Astrocyte of the spinal cord (primary cell): ENCODE measurements at regions not wholly inside any gene's neighbourhood (a gene's known extent, or its start where the extent isn't known, plus 50 kb on each side); places are given as distances from the start of the nearest gene placed in this dataset.

ENCODE experiments used
- DNase-seq: peaks from one replicate; pipeline ENCODE4 v3.0.0; 2011; ENCODE audit warnings: low read depth, low spot score
- H3K4me3 ChIP-seq: 2 replicates; pipeline ENCODE4 v1.5.1; 2011; ENCODE audit warnings: low read depth, mild to moderate bottlenecking, low read length, moderate library complexity
- in situ Hi-C: cut with HindIII; loops from 2 replicates; pipeline ENCODE4 v1.10.0; 2017; ENCODE audit warnings: low sequenced_read_pairs
- TF ChIP-seq, protein P1 (sequence below): IDR thresholded peaks from 2 replicates; pipeline ENCODE4 v1.5.1; 2012; ENCODE audit warnings: low read depth, mild to moderate bottlenecking, low read length, inconsistent platforms

DNA sequence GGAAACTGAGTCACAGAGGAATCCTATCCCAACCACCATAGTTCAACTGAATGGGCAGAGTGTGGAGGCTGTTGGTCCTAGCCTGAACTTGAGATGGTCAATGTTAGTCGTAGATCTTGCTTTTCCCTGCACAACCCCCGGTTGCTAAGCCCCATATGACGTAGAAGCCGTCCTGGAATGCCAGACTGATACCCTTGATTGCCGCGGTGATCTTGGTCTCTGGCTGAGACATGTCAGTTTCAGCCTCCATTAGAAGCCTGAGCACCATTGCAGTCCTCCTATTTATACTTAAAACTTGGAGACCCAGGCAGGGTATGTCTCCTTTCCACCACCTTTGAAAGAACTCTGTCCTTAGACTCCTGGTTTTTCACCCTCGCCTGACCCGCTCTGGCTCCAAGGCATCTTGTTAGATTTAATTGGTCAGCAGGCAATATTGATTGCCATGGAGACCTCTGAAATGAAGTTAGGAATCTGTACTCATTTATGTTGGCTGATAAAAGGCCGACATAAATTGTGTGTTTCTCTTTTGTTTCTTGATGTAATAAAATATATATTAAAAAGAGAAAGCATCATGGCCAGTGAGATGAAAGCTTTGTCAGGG lies 53.4 kb downstream of the RPLP1 start:
- in situ Hi-C loops: no loop called here
- no peak for DNase-seq
- TF ChIP-seq, protein P1, sequence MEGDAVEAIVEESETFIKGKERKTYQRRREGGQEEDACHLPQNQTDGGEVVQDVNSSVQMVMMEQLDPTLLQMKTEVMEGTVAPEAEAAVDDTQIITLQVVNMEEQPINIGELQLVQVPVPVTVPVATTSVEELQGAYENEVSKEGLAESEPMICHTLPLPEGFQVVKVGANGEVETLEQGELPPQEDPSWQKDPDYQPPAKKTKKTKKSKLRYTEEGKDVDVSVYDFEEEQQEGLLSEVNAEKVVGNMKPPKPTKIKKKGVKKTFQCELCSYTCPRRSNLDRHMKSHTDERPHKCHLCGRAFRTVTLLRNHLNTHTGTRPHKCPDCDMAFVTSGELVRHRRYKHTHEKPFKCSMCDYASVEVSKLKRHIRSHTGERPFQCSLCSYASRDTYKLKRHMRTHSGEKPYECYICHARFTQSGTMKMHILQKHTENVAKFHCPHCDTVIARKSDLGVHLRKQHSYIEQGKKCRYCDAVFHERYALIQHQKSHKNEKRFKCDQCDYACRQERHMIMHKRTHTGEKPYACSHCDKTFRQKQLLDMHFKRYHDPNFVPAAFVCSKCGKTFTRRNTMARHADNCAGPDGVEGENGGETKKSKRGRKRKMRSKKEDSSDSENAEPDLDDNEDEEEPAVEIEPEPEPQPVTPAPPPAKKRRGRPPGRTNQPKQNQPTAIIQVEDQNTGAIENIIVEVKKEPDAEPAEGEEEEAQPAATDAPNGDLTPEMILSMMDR: no peak
- no peak overlapping the region for H3K4me3 ChIP-seq

DNA sequence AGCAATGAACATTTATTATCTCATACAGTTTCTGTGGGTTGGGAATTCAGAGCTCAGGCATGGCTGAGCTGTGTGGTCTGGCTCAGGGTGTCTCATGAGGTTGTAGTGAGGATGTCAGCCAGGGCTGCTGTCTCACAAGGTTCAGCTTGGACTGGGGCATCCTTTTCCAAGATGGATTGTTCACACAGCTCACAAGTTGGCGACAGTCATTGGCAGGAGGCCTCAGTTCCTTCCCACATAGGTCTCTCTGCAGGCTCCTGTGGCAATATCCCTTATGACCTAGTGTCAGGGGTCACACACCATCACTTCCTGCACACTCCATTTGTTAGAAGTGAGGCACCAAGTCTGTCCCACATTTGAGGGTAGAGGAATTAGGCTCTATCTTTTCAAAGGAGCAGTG lies 56.0 kb downstream of the RPLP1 start:
- in situ Hi-C loops: no loop called here
- no peak overlapping the region for H3K4me3 ChIP-seq
- TF ChIP-seq, protein P1: no peak
- DNase-seq: no peak

DNA sequence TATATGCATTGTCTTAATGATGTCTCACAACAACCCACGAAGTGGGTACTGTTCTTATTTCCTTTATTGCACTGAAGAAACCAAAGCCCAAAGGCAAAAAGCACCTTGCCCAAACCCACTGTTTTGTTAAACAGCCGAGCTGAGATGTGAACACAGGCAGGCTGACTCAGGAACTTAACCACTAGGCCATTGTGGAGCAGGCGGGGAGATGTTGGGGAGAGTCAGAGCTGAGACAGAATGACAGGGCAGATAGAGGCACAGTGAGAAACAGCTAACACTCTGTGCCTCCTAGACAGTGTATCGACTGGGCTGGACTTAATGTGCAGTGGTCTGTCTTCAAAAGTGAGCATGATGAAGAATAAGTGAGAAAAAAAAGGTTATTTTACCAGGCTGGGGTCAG lies 56.5 kb downstream of the RPLP1 start:
- TF ChIP-seq, protein P1: no peak

DNA sequence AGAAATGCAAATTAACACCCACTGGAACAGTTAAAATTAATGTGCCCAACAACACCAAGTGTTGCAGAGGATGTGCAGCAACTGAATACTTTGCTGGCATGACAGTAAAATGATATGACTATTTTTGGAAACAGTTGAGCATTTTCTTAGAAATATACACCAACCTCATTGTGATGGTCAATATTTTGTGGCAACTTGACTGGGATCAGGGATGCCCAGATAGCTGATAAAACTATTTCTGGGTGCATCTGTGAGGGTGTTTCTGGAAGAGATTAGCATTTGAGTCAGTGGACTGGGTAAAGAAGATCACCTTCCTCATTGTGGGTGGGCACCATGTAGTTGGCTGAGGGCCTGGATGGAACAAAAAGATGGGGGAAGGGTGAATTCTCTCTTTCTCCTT lies 57.9 kb downstream of the RPLP1 start:
- TF ChIP-seq, protein P1: no peak
- DNase-seq: no peak
- H3K4me3 ChIP-seq: no peak overlapping the region
- in situ Hi-C loops: no loop called here

More for the DNA sequence above, 56.5 kb downstream of the RPLP1 start:
- in situ Hi-C loops: no loop called here
- DNase-seq: peak; percentile 10
- no peak overlapping the region for H3K4me3 ChIP-seq

DNA sequence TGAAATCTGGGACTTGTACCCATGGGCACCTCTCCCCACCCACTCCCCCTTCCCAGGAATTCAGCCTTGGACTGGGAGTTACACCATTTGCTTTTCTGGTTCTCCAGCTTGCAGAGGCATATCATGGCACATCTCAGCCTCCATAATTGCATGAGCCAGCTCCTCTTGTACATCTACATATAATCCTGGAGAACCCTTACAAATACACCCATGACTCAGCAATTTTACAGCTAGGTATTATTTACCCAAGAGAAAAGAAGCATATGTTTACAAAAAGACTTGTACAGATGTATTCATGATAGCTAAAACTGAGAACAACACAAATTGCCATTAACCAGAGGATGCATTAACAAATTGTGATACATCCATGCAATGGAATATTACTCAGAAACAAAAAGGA lies 58.4 kb downstream of the RPLP1 start:
- no peak overlapping the region for H3K4me3 ChIP-seq
- TF ChIP-seq, protein P1: no peak
- in situ Hi-C loops: no loop called here
- DNase-seq: no peak

DNA sequence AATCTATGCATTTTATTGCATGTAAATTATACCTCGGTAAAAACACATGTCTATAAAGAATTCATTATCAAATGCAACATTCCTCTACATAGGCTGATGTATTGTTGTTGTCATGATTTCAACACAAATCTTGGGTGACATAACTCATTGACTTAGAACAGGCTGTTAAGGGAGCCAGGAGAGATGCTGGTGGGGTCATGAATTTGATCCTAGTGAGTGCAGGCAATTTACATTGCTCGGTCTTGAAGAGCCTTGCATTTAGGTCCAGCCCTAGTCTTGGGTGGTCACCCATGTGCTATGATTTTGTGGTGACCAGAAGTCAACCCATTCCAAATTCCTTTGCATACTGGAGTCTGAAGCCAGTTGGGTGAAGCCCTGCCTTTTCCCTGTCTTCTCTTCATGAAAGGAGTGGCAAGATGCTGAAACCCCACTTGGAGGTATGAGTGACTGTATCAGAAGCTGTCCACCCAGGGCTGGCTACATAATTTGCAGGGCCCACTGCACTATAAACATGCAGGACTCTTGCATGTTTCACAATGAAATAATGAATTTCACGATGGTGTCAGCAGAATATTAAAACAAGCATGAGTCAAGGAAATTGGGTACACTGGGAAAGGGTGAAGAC lies 59.2 kb downstream of the RPLP1 start:
- TF ChIP-seq, protein P1: no peak
- no peak for DNase-seq
- in situ Hi-C loops: no loop called here
- H3K4me3 ChIP-seq: no peak overlapping the region
